GM21526 (cell line): ENCODE measurements at regions not wholly inside any gene's neighbourhood (a gene's known extent, or its start where the extent isn't known, plus 50 kb on each side); places are given as distances from the start of the nearest gene placed in this dataset.
"Not testable (repeated sequence)": the region's sequence is repeated elsewhere in the genome, so short reads cannot be mapped to it uniquely, and the experiment has no call there.

Source experiments
- ATAC-seq: cut with Tn5 transposase; IDR thresholded peaks from one replicate; pipeline ENCODE4 v1.9.1; 2021; ENCODE audit warnings: moderate library complexity; ENCODE audit not compliant: unreplicated experiment, low FRiP score

DNA sequence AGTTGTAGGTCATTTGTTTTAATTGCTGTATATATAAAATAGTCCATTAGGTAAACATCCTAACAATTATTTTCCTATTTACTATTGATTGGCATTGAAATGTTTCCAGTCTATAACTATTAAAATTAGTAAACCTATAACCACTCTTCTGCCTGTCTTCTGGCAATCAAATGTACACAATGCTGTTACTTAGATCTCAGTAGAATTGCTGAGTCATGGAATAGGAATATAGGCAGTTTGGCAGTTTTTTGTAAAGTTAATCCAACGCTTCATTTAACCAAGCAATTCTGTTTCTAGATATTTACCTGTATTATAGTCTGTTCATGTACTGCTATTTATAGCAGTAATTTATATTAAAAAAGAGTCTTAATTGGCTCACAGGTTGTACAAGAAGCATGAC is 518.1 kb downstream of the DCDC2C start:
- no peak for ATAC-seq

DNA sequence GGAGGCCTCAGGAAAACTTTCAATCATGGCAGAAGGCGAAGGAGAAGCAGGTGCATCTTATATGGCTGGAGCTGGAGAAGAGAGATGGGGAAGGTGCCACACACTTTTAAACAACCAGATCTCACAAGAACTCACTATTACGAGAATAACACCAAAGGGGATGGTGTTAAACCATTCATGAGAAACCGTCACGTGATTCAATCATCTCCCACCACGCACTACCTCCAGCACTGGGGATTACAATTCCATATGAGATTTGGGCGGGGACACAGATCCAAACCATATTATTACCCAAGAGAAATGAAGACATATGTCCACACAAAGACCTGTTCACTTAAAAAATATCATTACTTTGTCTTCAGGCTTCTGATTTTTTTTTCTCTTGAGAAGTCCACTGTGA is 518.5 kb downstream of the DCDC2C start:
- ATAC-seq = no peak

DNA sequence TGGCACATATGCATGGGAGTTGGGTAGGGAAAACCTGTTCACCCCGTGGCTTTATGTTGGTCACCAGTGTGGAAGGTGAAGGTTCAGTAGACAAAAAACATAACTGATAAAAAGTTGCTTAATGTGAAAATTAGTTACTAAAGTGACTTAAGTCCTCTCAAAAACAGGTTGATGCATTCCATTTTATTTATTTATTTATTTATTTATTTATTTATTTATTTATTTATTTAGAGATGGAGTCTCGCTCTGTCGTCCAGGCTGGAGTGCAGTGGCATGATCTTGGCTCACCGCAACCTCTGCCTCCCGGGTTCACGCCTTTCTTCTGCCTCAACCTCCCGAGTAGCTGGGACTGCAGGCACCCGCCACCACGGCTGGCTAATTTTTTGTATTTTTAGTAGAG is 541.0 kb downstream of the DCDC2C start:
- ATAC-seq = not testable (repeated sequence)

DNA sequence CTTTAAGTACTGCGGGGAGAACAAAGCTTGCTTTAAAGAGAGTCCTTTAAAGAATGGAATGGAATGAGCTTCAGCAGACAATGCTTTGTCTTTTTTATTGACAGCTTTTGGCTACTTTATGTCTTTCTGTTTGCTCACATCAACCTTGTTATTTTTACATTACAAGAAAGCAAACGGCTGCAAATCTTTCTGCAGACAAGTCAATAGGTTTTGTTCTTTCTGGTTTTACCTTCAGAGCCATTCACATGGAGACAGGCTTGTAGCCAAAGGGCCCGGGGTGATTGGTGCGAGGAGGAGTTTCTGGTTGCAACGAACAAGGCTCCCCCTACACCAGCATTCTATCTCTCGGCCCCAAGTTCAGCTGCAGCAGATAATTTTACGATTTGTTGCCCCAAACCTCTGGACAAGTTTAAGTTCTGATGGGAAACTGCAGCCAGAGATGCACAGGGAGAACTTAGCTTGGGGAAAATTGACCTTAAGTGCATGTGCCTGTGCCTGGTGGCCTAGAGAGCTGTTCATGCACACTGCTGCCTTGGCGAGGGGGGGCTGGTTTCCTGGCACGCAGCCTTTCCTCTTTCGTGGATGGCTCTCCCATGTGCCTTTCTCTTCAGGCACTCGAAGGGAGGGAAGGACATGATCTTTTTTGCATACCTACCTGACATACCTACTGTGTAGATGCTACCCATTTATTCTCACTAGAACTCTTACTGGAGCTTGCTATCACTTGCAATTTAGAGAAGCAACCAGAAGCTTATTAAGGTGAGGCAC is 543.2 kb downstream of the DCDC2C start:
- ATAC-seq = no peak

DNA sequence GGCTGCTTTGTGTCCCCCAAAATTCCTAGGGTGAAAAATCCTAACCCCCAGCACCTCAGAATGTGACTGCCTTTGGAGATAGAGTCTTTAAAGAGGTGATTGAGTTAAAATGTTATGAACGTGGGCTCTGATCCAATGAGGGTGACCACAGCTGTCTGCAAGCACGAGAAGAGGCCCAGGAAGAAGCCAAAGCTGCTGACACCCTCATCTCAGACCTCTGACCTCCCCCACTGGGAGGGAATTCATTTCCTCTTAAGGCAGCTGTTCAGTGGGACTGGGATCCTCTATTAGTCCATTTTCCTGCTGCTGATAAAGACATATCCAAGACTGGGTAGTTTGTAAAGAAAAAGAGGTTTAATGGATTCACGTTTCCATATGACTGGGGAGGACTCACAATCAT is 544.4 kb downstream of the DCDC2C start:
- no peak for ATAC-seq

DNA sequence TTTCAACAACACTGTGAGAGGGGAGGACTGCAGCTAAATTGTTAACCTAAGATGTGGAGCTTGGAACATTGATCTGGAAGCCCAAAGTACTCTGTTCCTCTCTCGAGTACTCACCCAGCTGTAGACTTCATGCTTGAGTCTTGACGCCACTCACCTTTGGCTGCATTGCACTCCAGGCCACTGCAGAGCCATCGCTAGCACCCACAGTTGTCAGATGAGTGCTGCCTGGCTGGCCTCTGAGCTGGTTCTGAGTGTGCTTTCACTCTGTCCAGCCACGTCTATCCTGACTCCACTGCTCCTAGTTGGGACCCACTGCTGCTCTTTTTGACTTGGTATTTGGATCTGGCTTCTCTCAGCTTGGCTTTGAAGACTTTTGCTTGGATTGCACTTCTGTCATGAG is 552.1 kb downstream of the DCDC2C start:
- ATAC-seq = no peak

DNA sequence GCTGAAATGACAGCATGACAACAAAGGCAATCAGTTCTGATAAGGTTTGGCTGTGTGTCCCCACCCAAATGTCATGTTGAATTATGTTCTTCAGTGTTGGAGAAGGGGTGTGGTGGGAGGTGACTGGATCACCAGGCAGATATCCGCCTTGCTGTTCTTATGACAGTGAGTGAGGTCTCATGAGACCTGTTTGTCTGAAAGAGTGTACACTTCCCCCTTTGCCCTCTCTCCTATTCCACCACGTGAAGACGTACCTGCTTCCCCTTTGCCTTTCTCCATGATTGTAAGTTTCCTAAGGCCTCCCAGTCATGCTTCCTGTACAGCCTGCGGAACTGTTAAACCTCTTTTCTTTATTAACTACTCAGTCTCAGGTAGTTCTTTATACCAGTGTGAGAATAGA is 553.0 kb downstream of the DCDC2C start:
- ATAC-seq = no peak

DNA sequence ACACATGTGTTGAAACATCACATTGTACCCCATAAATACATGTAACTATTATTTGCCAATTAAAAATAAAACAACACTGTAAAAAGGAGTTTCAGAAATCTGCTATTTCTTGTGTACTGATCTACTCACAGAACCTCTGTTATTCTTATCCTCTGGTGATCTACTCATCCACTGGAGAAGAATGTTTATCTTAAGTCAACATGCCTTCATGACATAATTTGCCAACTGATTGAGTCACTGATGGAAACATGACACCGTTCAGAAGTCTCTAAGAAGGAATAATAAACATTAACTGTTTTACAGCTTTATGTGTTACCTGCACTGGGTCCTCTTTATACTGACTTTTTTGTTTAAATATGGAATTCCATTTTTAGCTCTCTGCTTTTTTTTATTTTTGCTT is 555.2 kb downstream of the DCDC2C start:
- ATAC-seq = no peak

DNA sequence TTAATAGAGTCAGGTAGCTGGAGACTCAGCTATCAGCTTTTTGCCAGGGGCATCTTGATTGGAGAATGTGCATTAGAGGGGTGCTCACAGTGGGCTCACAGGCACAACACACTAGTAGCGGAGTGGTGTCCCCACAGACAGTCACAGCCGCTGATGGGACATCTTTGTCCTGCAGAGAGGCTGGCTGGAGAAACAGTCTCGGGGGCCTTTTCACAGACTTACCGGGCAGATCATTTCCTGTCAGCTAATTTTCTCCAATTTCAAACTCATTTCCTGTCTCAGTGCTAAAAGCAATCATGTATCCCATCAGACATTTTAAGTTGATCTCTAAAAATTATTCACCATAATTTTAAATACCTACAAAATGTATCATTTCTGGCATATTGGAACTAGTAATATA is 562.6 kb downstream of the DCDC2C start:
- no peak for ATAC-seq

DNA sequence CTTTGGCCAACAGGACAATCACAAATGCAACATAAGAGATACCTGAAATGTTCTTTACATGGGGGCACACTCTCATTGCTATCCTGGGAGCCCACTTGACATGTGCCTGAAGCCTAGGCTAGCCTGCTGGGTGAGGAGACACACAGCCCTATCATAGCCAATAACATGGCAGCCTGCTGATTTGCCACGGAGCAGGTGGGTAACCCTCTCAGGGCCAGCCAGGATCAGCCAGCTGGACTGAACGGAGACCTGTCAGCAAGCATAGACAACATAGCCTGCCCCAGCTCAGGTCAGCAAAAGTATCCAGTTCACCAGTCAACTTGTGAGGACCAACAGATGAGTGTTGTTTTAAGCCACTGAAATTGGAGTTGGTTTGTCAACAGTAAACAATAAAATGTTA is 566.5 kb downstream of the DCDC2C start:
- no peak for ATAC-seq

DNA sequence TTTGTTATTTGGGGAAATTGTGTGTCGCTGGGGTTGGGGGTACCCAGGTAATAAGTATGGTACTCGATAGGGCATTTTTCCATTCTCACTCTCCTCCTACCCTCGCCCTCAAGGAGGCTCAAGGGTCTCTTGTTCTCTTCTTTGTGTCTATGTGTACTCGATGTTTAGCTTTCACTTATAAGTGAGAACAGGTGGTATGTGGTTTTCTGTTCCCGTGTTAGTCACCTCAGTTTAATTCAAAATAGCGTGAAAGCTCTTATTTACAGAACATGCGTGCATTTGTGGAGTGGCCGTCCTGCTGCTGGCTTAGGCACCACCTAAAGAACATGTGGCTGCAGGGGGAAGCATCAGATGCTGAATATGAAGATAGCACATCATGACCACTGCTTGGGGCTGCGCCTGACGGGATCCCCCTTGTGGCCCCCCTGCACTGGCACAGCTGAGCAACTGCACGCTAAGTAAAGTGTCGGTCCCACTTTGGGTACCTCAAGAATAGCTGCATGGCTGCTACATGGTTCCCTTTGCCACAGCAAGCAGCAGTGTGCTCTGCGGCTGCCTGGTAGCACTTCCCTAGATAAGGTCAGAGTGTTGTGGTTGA is 569.0 kb downstream of the DCDC2C start:
- ATAC-seq = peak; percentile 57

DNA sequence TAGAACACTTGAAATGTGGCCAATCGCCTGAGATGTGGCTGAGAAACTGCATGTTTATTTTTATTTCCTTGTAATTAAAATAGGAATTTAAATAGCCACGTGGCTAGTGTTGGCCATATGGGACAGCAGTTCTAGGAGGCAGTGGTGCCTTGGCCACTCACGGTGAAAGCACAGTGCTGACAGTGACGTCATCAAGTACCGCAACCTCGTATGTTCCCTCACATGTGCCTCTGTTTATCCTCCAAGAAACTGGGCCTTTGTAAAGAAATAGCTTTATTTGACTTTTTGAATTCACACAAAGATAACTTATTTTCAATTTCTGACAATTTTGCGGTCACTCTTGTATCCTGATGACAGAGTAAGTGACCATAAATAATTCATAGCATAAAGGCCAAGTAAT is 575.0 kb downstream of the DCDC2C start:
- no peak for ATAC-seq

DNA sequence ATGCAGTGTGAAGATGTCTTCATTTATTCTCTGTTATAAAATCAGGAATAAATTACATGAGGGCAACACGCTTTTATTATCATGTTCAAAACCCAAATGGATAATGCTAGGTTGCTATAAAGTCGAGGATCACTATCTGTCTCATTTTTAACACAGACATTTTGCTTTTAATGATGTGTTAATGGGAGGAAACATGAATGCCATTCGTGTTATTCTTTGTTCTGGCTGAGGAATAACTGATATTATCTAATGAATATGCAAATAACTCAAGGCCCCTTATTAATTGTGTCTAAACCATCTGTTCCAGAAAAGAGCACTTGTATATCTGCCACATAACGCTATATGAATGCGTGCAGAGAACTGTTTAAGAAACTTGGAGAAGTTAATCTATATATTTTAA is 576.1 kb downstream of the DCDC2C start:
- no peak for ATAC-seq

DNA sequence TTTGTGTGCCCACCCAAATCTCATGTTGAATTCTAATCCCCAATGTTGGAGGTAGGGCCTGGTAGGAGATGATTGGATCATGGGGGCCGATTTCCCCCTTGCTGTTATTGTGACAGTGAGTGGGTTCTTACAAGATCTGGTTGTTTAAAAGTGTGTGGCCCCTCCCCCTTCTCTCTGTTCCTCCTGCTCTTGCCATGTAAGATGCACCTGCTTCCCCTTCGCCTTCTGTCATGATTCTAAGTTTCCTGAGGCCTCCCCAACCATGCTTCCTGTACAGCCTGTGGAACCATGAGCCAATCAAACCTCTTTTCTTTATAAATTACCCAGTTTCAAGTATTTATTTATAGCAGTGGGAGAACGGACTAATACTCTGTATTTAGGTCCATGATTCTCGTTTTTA is 588.1 kb downstream of the DCDC2C start:
- ATAC-seq = peak; percentile 76

DNA sequence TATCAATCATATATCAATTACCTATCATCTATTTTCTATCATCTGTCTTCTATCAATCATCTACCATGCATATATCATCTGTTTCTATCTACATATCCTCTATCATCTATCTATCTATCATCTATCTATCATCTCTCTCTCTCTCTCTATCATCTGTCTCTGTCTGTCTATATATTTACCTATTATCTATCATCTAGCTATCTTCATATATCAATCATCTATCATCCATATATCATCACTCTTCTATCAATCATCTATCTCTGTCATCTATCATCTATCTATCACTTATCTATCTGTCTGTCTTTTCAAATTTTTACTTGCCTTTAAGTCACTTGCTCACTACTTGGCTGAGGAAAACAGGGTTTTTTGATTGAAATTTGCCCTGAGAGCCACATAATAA is 592.3 kb downstream of the DCDC2C start:
- ATAC-seq = no peak

DNA sequence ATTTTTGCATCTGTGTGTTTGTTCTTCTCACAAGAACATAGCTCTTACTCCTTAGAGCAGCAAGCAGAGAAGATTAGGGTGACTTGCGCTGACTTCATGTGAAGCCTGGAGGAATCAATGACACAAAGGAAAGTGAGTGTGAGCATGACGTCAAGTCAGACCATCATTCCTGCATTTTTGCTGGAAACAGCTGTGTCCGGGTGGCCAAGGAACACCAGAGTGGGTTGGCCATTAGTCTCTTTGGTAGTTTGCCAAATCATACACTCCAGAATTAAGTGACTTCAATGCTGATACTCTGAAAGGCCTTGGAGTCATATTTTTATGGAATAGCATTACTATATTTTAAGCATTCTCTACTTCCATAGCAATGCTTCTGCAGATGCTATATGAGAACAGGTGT is 597.2 kb downstream of the DCDC2C start:
- ATAC-seq = no peak

DNA sequence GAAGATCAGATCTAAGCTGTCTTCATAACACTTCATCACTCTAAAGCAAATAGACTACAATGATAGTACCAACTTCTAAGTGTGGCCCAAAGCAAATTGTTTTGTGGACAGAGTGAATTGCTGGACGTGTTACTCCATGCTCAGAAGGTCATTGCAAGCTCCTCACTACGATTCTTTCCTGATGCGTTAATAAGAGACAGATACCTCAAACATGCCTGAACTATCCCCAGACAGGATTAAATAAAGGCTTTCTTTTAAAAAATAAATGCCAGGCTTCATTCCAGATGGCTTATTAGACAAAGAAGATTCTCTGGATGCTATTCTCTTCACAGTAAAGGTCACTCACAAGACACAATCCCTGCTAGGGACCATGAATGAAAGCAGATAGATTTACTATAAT is 621.2 kb downstream of the DCDC2C start:
- no peak for ATAC-seq

DNA sequence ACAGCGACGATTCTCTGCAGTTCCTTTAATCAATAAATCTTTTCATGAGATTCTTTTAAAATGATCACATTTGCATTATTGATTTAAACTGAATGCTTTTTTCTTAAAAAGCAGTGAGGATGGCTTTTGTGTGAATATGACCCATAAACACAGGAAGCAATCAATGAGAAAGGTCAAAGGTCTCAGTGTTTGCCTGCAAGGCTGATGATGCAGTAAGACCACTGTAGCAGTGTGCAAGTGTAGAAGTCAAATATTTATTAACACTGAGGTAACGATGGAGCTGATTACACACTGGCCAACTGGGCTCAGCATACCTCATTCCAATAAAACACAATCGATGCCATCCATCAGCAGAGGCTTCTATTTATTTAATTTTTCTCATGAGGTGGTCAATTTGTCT is 633.5 kb downstream of the DCDC2C start:
- ATAC-seq = no peak

DNA sequence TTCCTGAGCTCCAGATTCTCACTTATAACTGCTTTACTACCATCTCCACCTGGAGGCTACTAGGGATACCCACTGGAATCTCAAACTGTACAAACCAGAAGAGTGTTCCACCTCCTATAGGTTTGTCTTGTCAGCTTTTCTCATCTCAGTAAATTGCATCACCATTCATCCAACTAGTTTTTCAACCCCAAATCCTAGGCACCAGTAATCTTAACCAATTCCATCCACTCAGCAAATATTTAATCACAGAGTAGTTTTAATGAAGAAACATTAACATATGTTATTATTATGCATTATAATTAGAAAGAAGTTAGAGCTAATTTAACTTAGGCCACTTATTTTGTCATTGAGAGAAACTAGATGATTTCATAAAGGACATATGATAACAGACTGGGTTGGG is 635.0 kb downstream of the DCDC2C start:
- ATAC-seq = no peak

DNA sequence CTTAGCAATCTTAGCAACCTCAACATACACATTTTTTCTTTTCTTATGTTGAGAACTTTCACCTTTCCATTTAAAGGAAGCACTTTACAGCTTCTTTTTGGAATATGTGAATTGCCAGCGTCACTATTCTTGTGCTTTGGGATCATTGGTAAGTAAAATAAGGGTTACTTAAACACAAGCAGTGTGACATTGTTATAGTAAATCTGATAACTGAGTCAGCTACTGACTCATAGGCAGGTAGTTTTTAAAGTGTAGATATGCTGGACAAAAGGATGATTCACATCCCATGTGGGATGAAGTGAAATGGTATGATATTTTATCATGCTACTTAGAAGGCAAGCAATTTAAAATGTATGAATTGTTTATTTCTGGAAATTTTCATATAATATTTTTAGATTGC is 637.2 kb downstream of the DCDC2C start:
- no peak for ATAC-seq

DNA sequence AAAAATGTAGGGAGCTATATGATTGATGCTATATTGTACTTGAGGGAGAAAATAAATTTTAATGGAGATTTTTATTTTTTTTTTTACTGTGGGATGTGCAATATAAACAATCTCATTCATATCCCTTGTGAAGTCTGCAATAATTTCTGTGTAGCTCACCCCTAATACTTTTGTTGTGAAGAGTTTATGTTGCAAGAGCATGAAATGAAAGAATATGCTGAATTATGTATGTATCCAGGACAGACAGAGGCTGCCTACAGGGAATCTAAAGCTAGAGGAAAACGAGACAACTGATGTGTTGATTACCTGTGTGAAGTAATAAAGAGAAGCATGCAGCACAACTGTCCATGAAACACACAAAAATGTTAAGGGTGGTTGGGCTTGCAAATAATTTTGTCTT is 643.3 kb downstream of the DCDC2C start:
- no peak for ATAC-seq

DNA sequence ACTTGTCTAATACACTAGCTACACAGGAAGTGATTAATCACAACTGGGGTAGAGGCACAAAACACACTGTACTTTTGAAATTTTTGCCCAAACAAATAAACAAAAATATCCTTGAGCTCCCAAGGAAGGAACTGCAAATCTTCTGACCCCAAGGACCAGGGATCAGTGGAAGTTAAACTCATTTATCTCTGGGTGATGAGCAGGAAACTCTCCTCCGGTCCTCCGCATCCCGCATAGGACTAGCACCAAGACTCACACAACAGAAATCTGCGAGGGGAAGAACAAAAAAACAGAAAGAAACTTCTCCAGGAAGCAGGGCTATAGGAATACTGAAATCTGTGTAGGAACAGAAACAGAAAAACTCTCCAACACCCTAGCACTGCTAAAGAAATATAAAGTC is 650.3 kb downstream of the DCDC2C start:
- ATAC-seq = no peak

DNA sequence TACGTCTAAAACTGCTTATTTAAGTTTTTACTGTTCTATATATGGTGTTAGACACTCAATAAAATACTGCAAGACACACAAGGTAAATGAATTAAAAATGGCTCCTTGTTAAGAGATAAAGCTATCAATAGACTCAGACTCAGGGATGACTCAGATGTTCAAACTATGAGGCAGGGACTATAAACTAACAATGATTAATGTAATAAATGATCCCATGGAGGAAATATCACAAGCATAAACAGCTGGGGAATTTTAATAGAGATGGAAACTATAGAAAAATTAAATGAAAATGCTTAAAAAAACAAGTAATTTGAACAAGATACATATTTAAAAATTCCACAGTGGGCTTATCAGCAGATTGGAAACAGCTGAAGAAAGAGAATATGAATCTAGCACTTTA is 650.8 kb downstream of the DCDC2C start:
- ATAC-seq = no peak
